DND-41 (cell line): ENCODE measurements at regions not wholly inside any gene's neighbourhood (a gene's known extent, or its start where the extent isn't known, plus 50 kb on each side); places are given as distances from the start of the nearest gene placed in this dataset.

Experiments used
- ATAC-seq: fragments of 200-7000 bp; cut with Tn5 transposase; 3 replicates; pipeline ENCODE4 v1.9.1; 2021; ENCODE audit warnings: low read depth; ENCODE audit not compliant: insufficient read depth
- DNase-seq: peaks from one replicate; pipeline ENCODE4 v3.0.0-alpha.2; 2020
- H2AFZ ChIP-seq: 2 replicates; pipeline ENCODE4 v1.6.0; 2012; ENCODE audit warnings: low read depth, low read length
- H3K27ac ChIP-seq: 2 replicates; pipeline ENCODE4 v1.5.1; 2012; ENCODE audit warnings: low read length, inconsistent platforms
- H3K27me3 ChIP-seq: fragments of 200-600 bp; sonication (generic); 2 replicates; pipeline ENCODE4 v1.6.0; 2012; ENCODE audit warnings: low read length, mild to moderate bottlenecking, inconsistent platforms; ENCODE audit not compliant: insufficient read depth, poor library complexity
- H3K36me3 ChIP-seq: 2 replicates; pipeline ENCODE4 v1.5.1; 2012; ENCODE audit warnings: low read length, inconsistent platforms; ENCODE audit not compliant: insufficient read depth
- H3K4me1 ChIP-seq: 2 replicates; pipeline ENCODE4 v1.5.1; 2012; ENCODE audit warnings: mild to moderate bottlenecking, low read length; ENCODE audit not compliant: insufficient read depth
- H3K4me2 ChIP-seq: 2 replicates; pipeline ENCODE4 v1.6.0; 2012; ENCODE audit warnings: mild to moderate bottlenecking, moderate library complexity, low read length, inconsistent platforms; ENCODE audit not compliant: insufficient read depth
- H3K4me3 ChIP-seq, 2 experiments: fragments of 200-600 bp in 1 of 2; shearing (Covaris generic) in 1 of 2; 2 replicates each; pipeline ENCODE4 v1.5.1; 2012 to 2016; ENCODE audit warnings: inconsistent platforms in 2 of 2, low read length in 2 of 2, mild to moderate bottlenecking in 2 of 2, low read depth in 1 of 2, moderate library complexity in 1 of 2
- H3K79me2 ChIP-seq: 2 replicates; pipeline ENCODE4 v1.6.0; 2012; ENCODE audit warnings: low read length, inconsistent platforms; ENCODE audit not compliant: insufficient read depth
- H3K9ac ChIP-seq: 2 replicates; pipeline ENCODE4 v1.6.0; 2012; ENCODE audit warnings: low read depth, mild to moderate bottlenecking, inconsistent platforms, low read length, moderate library complexity
- H3K9me3 ChIP-seq: 2 replicates; pipeline ENCODE4 v1.5.1; 2012; ENCODE audit warnings: low read length, moderate library complexity, mild to moderate bottlenecking, inconsistent platforms; ENCODE audit not compliant: insufficient read depth, severe bottlenecking
- H4K20me1 ChIP-seq: 2 replicates; pipeline ENCODE4 v1.6.0; 2012; ENCODE audit warnings: low read length; ENCODE audit not compliant: insufficient read depth
- CTCF ChIP-seq: IDR thresholded peaks from 2 replicates; pipeline ENCODE4 v1.5.1; 2012; ENCODE audit warnings: borderline replicate concordance, low read length, moderate library complexity, mild to moderate bottlenecking; ENCODE audit not compliant: poor library complexity, severe bottlenecking; ENCODE audit errors: extremely low read depth
- EZH2 ChIP-seq: IDR thresholded peaks from 3 replicates; pipeline ENCODE4 v1.6.1; 2012; ENCODE audit warnings: borderline replicate concordance, low read depth, mild to moderate bottlenecking, moderate library complexity, low read length, inconsistent platforms; ENCODE audit not compliant: severe bottlenecking

- no peak overlapping the region for H3K4me2 ChIP-seq
- H3K79me2 ChIP-seq = no peaks in the 10 kb centered on the region
- no peak for ATAC-seq
These were observed 192.0 kb downstream of the ALDH8A1 start for GRCh38 chr6:134757911-134758361.

GRCh38 chr6:134756374-134757025, 193.4 kb downstream of the ALDH8A1 start:
- TF ChIP-seq CTCF (no peak), EZH2 (no peak)
- H3K4me1 ChIP-seq = no peaks in the 10 kb centered on the region
- ATAC-seq = no peak
- H3K9ac ChIP-seq = no peak overlapping the region
- no peaks in the 10 kb centered on the region for H3K36me3 ChIP-seq
- no peak overlapping the region for H3K27ac ChIP-seq
- H4K20me1 ChIP-seq = no peaks in the 10 kb centered on the region
- DNase-seq = no peak
- H2AFZ ChIP-seq = no peak overlapping the region
- H3K4me3 ChIP-seq = no peak overlapping the region
- no peaks in the 10 kb centered on the region for H3K9me3 ChIP-seq
- H3K79me2 ChIP-seq = no peaks in the 10 kb centered on the region
- no peak overlapping the region for H3K4me2 ChIP-seq
- peaks cover 6% of the 10 kb centered on the region for H3K27me3 ChIP-seq

More at GRCh38 chr6:134757911-134758361, 192.0 kb downstream of the ALDH8A1 start:
- DNase-seq = no peak
- H3K4me1 ChIP-seq = no peaks in the 10 kb centered on the region
- H3K27ac ChIP-seq = no peak overlapping the region
- no peak overlapping the region for H3K4me3 ChIP-seq
- H3K9ac ChIP-seq = no peak overlapping the region
- no peaks in the 10 kb centered on the region for H3K9me3 ChIP-seq
- H3K27me3 ChIP-seq = peaks cover 3% of the 10 kb centered on the region
- H4K20me1 ChIP-seq = no peaks in the 10 kb centered on the region
- no peak for TF ChIP-seq CTCF
- no peak for TF ChIP-seq EZH2
- H3K36me3 ChIP-seq = no peaks in the 10 kb centered on the region
- no peak overlapping the region for H2AFZ ChIP-seq

GRCh38 chr6:134754013-134754690, 195.7 kb downstream of the ALDH8A1 start:
- Histone ChIP-seq H3K4me2 (no peak overlapping the region), H3K4me3 (no peak overlapping the region), H2AFZ (no peak overlapping the region), H3K36me3 (no peaks in the 10 kb centered on the region), H3K27me3 (peaks cover 6% of the 10 kb centered on the region), H3K9ac (no peak overlapping the region), H4K20me1 (no peaks in the 10 kb centered on the region), H3K4me1 (no peaks in the 10 kb centered on the region), H3K79me2 (no peaks in the 10 kb centered on the region), H3K27ac (no peak overlapping the region), H3K9me3 (no peaks in the 10 kb centered on the region)
- ATAC-seq (no peak), DNase-seq (no peak)
- no peak for TF ChIP-seq CTCF
- no peak for TF ChIP-seq EZH2
